Hindlimb muscle (tissue), 1 donor: ENCODE measurements at regions not wholly inside any gene's neighbourhood (a gene's known extent, or its start where the extent isn't known, plus 50 kb on each side); places are given as distances from the start of the nearest gene placed in this dataset.

ENCODE experiments used
- DNase-seq: peaks from one replicate; pipeline ENCODE4 v3.0.0-alpha.2; 2013

DNA sequence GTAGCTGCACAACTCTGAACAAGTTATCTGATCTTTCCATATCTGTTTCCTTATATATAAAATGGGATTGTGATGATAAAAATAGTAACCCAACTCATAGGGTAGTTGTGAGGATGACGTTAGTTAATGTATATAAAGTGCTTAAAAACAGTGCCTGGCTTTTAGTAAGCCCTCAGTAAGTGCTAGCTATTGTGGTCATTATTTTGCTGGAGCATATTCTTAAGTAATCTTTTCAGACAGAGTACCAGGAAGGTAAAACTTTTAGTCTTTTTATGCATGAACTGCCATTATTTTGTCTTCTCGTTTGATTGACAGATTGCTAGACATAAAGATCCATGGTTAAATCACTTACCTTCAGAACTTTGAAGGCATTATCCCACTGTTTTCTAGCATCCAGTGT is 62.5 kb upstream of the SIM2 start:
- DNase-seq, result no peak

DNA sequence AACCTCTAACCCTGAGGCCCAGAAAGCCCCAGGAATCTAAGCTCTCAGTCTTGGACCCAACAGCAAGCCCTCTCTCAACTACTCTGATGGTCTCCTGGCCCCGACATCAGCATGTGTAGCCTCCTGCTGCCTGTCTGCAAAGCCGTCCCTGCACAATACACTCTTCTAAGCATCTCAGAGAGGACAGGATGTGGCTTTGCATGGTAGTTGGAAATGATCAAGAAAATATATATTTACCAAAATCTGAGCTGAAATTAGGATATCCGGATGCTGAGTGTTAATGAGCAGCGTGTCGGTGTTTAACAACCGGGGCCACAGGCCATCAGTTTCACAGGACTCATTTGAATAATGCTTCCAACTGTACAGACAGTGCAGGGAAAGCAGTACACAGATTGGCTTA is 59.1 kb upstream of the SIM2 start:
- DNase-seq, result no peak

DNA sequence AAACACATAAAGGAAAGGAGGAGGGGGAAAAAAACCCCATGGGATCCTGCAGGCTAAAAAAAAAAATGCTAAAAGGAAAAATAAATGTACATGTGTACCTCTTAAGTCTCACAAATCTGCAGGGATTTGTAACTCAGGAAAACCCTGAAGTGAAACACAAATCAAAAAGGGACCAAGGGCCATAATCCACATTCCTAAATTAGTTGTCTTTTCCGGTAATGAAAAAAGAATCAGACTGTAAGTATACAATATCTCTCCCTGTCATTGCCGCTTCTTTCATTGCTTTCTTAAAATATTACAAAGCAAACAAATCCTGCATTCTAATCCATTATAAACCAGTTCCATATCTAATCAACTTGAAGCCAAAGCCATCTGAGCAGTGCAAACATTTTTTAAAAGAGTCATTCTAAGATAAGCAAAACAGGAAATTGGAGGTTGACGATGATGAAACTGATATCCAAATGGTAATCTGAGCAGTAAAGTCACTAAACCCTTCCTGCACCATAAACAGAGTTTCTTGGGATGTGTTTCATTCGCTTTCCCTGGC is 58.7 kb upstream of the SIM2 start:
- no peak for DNase-seq

DNA sequence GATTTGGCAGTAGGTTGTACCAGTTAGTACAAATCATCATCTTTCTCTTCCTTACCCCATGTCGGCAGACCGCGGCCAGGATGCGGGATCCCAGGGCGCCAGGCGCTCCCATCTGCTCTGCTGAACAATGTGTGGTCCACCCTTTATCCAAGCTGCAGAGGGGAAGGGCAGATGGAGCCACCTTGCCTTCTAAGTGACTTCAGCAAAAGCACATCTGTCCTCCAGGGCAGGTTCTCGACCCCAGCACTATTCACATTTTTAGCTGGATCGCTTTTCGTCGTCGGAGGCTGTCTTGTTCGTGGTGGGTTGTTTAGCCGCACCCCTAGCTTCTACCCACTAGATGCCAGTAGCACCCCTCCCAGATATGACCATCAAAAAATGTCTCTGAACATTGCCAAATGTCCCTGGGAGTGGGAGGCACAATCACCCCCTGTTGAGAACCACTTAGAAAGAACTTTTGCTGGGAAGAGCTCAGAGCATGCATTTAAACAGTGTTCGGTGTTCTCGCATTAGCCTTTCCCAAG is 58.1 kb upstream of the SIM2 start:
- DNase-seq, result no peak

DNA sequence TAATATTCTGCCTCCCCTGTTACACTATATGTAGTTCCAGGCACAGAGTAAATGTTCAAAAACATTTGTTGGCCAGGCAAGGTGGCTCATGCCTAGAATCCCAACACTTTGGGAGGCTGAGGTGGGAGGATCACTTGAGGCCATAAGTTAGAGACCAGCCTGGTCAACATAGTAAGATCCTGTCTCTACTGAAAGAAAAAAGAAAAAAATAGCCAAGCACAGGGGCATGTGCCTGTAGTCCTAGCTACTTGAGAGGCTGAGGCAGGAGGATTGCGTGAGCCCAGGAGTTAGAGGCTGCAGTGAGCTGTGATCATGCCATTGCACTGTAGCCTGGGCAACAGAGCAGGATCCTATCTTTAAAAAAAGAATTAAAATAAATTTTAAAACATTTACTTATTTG is 57.6 kb upstream of the SIM2 start:
- DNase-seq, result no peak

DNA sequence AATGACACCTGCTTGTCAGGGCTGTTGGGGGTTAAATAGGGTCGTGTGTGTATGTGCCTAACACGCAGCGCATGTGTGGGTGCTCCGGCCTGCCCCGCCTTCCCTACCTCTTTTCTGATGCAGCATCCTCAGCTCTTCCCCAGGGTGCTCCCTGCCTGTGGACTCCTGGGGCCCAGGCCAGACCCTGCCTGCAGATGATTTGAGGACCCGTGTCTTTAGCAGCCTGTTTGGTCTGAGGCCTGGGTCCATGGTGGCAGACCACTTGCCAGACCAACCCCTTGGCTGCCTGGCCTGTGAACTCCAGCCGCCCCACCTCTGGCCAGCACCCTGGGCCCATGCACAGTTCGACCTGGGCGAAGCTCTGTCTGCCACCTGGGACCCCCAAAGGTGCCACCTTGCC is 57.0 kb upstream of the SIM2 start:
- no peak for DNase-seq

DNA sequence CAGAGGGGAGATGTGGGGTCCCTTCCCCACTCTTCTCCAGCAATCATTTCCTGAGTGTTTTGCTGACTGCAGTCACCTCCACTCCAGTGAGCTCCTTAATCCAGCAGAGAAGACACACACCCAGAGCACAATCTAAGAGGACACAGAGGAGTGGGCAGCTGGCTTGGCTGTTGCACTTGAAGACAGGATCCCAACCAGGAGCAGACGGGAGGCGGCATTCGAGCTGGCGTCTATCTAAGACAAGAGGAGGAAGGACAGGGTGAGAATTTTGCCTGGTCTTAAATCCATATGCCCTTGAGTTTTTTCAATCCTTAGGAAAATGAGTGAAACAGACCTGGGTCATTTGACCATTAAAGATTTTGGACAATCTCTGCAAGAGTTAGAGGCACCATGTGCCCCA is 56.1 kb upstream of the SIM2 start:
- no peak for DNase-seq

DNA sequence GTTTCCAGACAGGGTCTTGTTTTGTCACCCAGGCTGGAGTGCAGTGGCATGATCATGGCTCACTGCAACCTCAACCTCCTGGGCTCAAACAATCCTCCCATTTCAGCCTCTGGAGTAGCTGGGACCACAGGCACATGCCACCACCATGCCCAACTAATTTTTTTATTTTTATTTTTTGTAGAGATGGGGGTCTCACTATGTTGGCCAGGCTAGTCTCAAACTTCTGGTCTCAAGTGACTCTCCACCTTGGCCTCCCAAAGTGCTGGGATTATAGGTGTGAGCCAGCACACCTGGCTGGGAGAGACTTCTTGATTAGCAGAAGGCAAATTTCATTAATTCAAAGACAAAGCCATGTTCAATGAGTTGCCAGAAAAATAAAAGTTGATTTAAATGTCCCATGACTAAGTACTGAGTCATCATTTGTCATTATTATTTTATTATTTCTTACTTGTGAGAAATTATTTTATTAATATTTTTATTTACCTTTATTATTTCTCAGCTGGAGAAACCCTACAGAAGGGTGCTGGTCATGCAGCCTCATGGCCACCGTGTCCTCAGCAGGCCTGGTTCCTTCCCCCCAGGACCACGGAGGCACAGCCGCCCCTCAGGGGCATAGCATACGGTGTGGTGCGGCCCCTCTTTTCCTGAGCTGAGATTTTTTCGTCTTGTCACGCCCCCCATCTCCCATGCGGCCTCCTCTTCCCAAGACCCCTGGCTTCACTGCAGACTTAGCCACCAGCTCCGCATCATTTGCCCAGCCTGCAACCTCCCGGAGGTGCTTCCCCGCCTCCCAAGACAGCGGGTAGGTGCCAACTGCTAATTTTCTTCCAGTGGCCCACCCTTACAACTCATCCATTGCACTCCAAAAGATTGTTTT is 55.3 kb upstream of the SIM2 start:
- DNase-seq, result no peak

DNA sequence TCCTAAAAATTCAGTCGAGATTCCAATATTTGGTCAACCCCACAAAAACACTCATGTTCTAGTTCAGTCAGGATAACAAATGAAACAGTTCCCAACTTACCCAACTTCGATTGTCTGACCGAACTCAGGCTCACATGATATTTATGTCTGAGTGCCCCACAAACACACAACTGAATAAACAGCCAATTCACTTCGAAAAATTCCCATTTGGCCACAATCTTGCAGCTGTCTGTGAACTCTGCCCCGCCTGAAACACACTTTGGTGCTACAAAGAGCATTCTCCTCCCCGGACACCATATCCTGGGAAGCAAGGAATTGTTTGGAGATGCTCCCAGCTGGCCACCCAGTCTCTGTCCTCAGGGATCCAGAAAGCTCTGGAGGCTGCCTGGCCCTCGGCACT is 52.9 kb upstream of the SIM2 start:
- DNase-seq, result no peak

DNA sequence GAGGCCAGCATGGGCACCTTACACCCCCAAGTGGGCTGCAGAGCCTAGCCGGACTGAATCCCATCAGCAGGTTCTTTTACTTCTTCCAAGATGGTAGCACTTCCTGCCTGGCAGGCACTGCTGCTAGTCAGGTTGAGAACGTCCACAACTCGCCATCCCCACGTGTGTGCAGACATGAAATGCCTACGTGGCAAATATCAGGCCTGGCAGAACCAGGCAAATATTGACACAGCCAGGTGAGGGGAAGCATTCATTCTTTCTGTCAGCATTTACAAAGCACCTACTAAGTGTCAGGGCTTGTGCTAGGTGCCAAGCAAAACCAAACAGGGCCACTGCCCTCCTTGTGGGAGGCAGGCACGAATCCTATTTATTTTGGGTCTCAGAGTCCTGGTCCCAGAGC is 52.3 kb upstream of the SIM2 start:
- no peak for DNase-seq

DNA sequence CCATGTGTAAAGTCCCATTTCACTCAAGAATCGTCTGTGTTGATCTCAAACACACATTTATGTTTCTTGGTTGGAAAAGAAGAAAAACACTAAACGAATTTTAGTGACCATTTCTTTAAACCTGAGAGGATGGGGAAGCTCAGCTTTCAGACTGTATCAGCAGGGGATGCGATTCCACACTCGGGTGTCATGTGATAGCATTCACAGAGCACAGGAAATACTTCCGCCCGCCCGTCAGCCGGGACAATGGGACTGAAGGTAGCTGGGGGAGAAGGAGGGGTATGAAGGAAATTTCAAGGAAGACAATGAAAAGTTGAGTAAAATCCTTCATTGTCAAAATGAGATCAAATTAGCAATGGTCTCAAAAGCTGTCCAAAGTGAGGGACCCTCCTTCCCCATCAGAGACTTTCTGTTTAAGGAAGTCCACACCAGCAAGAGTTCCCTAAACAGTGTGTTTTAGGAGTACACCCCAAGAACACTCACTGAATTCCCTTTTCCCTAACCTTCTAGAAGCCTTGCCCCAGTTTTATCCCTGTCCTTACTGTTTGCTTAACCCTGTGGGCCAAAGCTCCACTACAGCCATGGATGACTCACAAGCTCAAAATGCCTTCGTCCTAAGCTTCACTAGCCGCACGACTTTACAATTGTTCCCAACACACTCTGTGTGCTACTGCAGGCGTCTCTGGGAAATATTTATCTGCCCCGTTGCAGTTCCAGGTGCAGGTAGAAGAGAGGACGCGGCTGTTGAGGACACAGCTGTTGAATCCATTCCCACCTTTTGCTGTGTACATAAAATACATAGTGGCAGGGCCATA is 51.4 kb upstream of the SIM2 start:
- DNase-seq, result no peak
